H1 (cell line): ENCODE measurements at regions not wholly inside any gene's neighbourhood (a gene's known extent, or its start where the extent isn't known, plus 50 kb on each side); places are given as distances from the start of the nearest gene placed in this dataset.

Experiments
- BRCA1 ChIP-seq: IDR thresholded peaks from 2 replicates; pipeline ENCODE4 v1.6.1; 2012; ENCODE audit warnings: low read depth, low read length, improper control_type of control experiment
- CEBPB ChIP-seq: IDR thresholded peaks from 2 replicates; pipeline ENCODE4 v1.6.1; 2012; ENCODE audit warnings: low read depth, low read length
- CREB1 ChIP-seq: IDR thresholded peaks from 2 replicates; pipeline ENCODE4 v1.6.1; 2012; ENCODE audit warnings: inconsistent platforms
- MAFK ChIP-seq: IDR thresholded peaks from 2 replicates; pipeline ENCODE4 v1.6.1; 2012; ENCODE audit warnings: low read depth, mild to moderate bottlenecking, improper control_type of control experiment, low read length
- MAX ChIP-seq: IDR thresholded peaks from 2 replicates; pipeline ENCODE4 v1.6.1; 2012; ENCODE audit warnings: inconsistent platforms
- POLR2AphosphoS5 ChIP-seq: IDR thresholded peaks from 2 replicates; pipeline ENCODE4 v1.6.1; 2011; ENCODE audit warnings: low read depth, low read length
- RAD21 ChIP-seq, 2 experiments: IDR thresholded peaks in 1 of 2; conservative IDR thresholded peaks in 1 of 2; 2 replicates each; pipeline ENCODE4 v1.6.1; 2011; ENCODE audit warnings: low read depth in 2 of 2, low read length in 2 of 2, improper control_type of control experiment in 1 of 2, inconsistent platforms in 1 of 2, mild to moderate bottlenecking in 1 of 2, moderate library complexity in 1 of 2
- RFX5 ChIP-seq: IDR thresholded peaks from 2 replicates; pipeline ENCODE4 v1.6.1; 2011; ENCODE audit warnings: low read depth, low read length, improper control_type of control experiment, borderline replicate concordance
- SIN3A ChIP-seq, 2 experiments: IDR thresholded peaks in 1 of 2; conservative IDR thresholded peaks in 1 of 2; 2 replicates each; pipeline ENCODE4 v1.6.1; 2011 to 2012; ENCODE audit warnings: low read length in 2 of 2, improper control_type of control experiment in 1 of 2, low read depth in 1 of 2, mild to moderate bottlenecking in 1 of 2
- SIX5 ChIP-seq: IDR thresholded peaks from 2 replicates; pipeline ENCODE4 v1.6.1; 2011; ENCODE audit warnings: mild to moderate bottlenecking, low read depth, low read length
- SRF ChIP-seq: IDR thresholded peaks from 2 replicates; pipeline ENCODE4 v1.6.1; 2011; ENCODE audit warnings: mild to moderate bottlenecking, low read depth, low read length, moderate library complexity
- TAF1 ChIP-seq: IDR thresholded peaks from 2 replicates; pipeline ENCODE4 v1.6.1; 2011; ENCODE audit warnings: mild to moderate bottlenecking, low read depth, low read length
- TF ChIP-seq, protein P1 (sequence below), 3 experiments: IDR thresholded peaks; 1 replicate in 2 of 3; 2 replicates in 1 of 3; pipeline versions ENCODE4 v1.5.1 to v1.6.1; 2011; ENCODE audit warnings: low read length in 3 of 3, mild to moderate bottlenecking in 3 of 3, inconsistent platforms in 2 of 3, low read depth in 1 of 3, moderate library complexity in 1 of 3; ENCODE audit not compliant: insufficient read depth in 1 of 3; ENCODE audit errors: control extremely low read depth in 1 of 3

GRCh38 chr17:72417627-72418026, 296.8 kb downstream of the SOX9 start:
- TF ChIP-seq TAF1 (no peak), CEBPB (no peak), RFX5 (no peak), SRF (no peak), SIX5 (no peak), RAD21 (IDR thresholded peaks at IDR 0.05 in 1 of 2, conservative IDR thresholded peaks at IDR 0.05 in 1 of 2; ENCODE audit: low read depth in 2 of 2, low read length in 2 of 2) (no peak), BRCA1 (no peak), SIN3A (conservative IDR thresholded peaks at IDR 0.05 in 1 of 2, IDR thresholded peaks at IDR 0.05 in 1 of 2; ENCODE audit: low read depth in 1 of 2, low read length in 2 of 2) (no peak), POLR2AphosphoS5 (no peak), CREB1 (no peak), MAX (no peak), MAFK (no peak)
- TF ChIP-seq, protein P1, sequence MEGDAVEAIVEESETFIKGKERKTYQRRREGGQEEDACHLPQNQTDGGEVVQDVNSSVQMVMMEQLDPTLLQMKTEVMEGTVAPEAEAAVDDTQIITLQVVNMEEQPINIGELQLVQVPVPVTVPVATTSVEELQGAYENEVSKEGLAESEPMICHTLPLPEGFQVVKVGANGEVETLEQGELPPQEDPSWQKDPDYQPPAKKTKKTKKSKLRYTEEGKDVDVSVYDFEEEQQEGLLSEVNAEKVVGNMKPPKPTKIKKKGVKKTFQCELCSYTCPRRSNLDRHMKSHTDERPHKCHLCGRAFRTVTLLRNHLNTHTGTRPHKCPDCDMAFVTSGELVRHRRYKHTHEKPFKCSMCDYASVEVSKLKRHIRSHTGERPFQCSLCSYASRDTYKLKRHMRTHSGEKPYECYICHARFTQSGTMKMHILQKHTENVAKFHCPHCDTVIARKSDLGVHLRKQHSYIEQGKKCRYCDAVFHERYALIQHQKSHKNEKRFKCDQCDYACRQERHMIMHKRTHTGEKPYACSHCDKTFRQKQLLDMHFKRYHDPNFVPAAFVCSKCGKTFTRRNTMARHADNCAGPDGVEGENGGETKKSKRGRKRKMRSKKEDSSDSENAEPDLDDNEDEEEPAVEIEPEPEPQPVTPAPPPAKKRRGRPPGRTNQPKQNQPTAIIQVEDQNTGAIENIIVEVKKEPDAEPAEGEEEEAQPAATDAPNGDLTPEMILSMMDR (IDR thresholded peaks at IDR 0.05; ENCODE audit: control extremely low read depth in 1 of 3, insufficient read depth in 1 of 3, low read depth in 1 of 3, low read length in 3 of 3): no peak
